ENCODE measurements at regions not wholly inside any gene's neighbourhood (a gene's known extent, or its start where the extent isn't known, plus 50 kb on each side); places are given as distances from the start of the nearest gene placed in this dataset.
"Not testable (repeated sequence)": the region's sequence is repeated elsewhere in the genome, so short reads cannot be mapped to it uniquely, and the experiment has no call there.

GRCh38 chrX:41009850-41010846 is 75.1 kb upstream of the USP9X start:
- ChIA-PET POLR2A (interaction anchor here (0.7 to 2.4 kb wide), 3 partner anchors 75 to 77 kb away, joined by 3 to 22 read pairs (median 7); partner anchors contain the start of gene USP9X), CTCF (interaction anchor here (1.2 kb wide), 1 partner anchor 105 kb away, joined by 4 read pairs; no protein-coding TSS in a partner anchor)
- TF ChIP-seq CTCF (IDR thresholded peaks at IDR 0.05) = no peak
- Mint-ChIP-seq H3K27ac (peak overlapping the region; percentile 73), H3K36me3 (ENCODE audit: low read depth) (no peaks in the 10 kb centered on the region), H3K4me3 (peak overlapping the region; percentile 78), H3K4me1 (peaks cover 14% of the 10 kb centered on the region), H3K9me3 (no peaks in the 10 kb centered on the region), H3K27me3 (peaks cover 5% of the 10 kb centered on the region)
- intact Hi-C loops (cut with micrococcal nuclease) = loop anchor here (1.0 to 10.0 kb wide), 3 partner anchors 74 to 135 kb away; no protein-coding TSS in a partner anchor
- ATAC-seq (ENCODE audit: low read depth) (peak; percentile 84), DNase-seq (peak; percentile 16)

GRCh38 chrX:41014776-41015360 is 70.4 kb upstream of the USP9X start:
- H3K9me3 Mint-ChIP-seq = no peaks in the 10 kb centered on the region
- intact Hi-C loops (cut with micrococcal nuclease) = loop anchor here (10.0 kb wide), 1 partner anchor 140 kb away; no protein-coding TSS in a partner anchor
- peaks cover 8% of the 10 kb centered on the region for H3K4me1 Mint-ChIP-seq
- H3K4me3 Mint-ChIP-seq = no peak overlapping the region
- ATAC-seq (ENCODE audit: low read depth) (no peak), DNase-seq (no peak)
- H3K27ac Mint-ChIP-seq = no peak overlapping the region
- CTCF ChIA-PET = no interaction called here
- peaks cover 2% of the 10 kb centered on the region for H3K27me3 Mint-ChIP-seq
- POLR2A ChIA-PET = no interaction called here
- TF ChIP-seq CTCF (IDR thresholded peaks at IDR 0.05) = no peak
- no peaks in the 10 kb centered on the region for H3K36me3 Mint-ChIP-seq (ENCODE audit: low read depth)

GRCh38 chrX:41017785-41018184 is 67.5 kb upstream of the USP9X start:
- ATAC-seq (ENCODE audit: low read depth); H3K27me3 Mint-ChIP-seq; H3K4me3 Mint-ChIP-seq; H3K4me1 Mint-ChIP-seq; POLR2A ChIA-PET; CTCF ChIA-PET; H3K36me3 Mint-ChIP-seq (ENCODE audit: low read depth); H3K9me3 Mint-ChIP-seq; DNase-seq; H3K27ac Mint-ChIP-seq: not testable (repeated sequence)
- intact Hi-C loops (cut with micrococcal nuclease) = loop anchor here (10.0 kb wide), 1 partner anchor 143 kb away; no protein-coding TSS in a partner anchor

- H3K9me3 Mint-ChIP-seq; POLR2A ChIA-PET; CTCF ChIA-PET; H3K36me3 Mint-ChIP-seq (ENCODE audit: low read depth); H3K4me3 Mint-ChIP-seq; DNase-seq; H3K27me3 Mint-ChIP-seq; ATAC-seq (ENCODE audit: low read depth); H3K4me1 Mint-ChIP-seq; H3K27ac Mint-ChIP-seq: not testable (repeated sequence)
- intact Hi-C loops (cut with micrococcal nuclease) = loop anchor here (10.0 kb wide), 1 partner anchor 144 kb away; no protein-coding TSS in a partner anchor
These were observed 66.7 kb upstream of the USP9X start for GRCh38 chrX:41018391-41019040.

- H3K36me3 Mint-ChIP-seq (ENCODE audit: low read depth) = no peaks in the 10 kb centered on the region
- no peak for ATAC-seq (ENCODE audit: low read depth)
- no peaks in the 10 kb centered on the region for H3K4me1 Mint-ChIP-seq
- no peak overlapping the region for H3K4me3 Mint-ChIP-seq
- H3K27me3 Mint-ChIP-seq = peaks cover 2% of the 10 kb centered on the region
- no peak for DNase-seq
- POLR2A ChIA-PET = no interaction called here
- no peak overlapping the region for H3K27ac Mint-ChIP-seq
- no peaks in the 10 kb centered on the region for H3K9me3 Mint-ChIP-seq
- CTCF ChIA-PET = no interaction called here
- no peak for TF ChIP-seq CTCF (IDR thresholded peaks at IDR 0.05)
- intact Hi-C loops (cut with micrococcal nuclease) = loop anchor here (10.0 kb wide), 1 partner anchor 144 kb away; no protein-coding TSS in a partner anchor
These were observed 66.2 kb upstream of the USP9X start for GRCh38 chrX:41019041-41019392.

All from activated B cell treated with CpG ODN at 0.5 μM for 24 hours (primary cell).